Renal cortical epithelial cell (primary cell): ENCODE measurements at regions not wholly inside any gene's neighbourhood (a gene's known extent, or its start where the extent isn't known, plus 50 kb on each side); places are given as distances from the start of the nearest gene placed in this dataset.
"Not testable (repeated sequence)": the region's sequence is repeated elsewhere in the genome, so short reads cannot be mapped to it uniquely, and the experiment has no call there.

Source experiments
- DNase-seq: peaks from one replicate; pipeline ENCODE4 v3.0.0-alpha.2; 2011; ENCODE audit warnings: low read depth

- DNase-seq: no peak
Observed at GRCh38 chr3:124635169-124635539, 95.1 kb upstream of the UMPS start.

GRCh38 chr3:124636101-124636862 lies 94.0 kb upstream of the UMPS start:
- no peak for DNase-seq

GRCh38 chr3:124636863-124637296 lies 93.4 kb upstream of the UMPS start:
- no peak for DNase-seq

- DNase-seq: no peak
Observed at GRCh38 chr3:124639406-124640237, 90.6 kb upstream of the UMPS start.

- DNase-seq: no peak
Observed at GRCh38 chr3:124640635-124641306, 89.5 kb upstream of the UMPS start.

- DNase-seq: no peak
Observed at GRCh38 chr3:124643453-124643852, 86.8 kb upstream of the UMPS start.

- DNase-seq: not testable (repeated sequence)
Observed at GRCh38 chr3:124646186-124646585, 84.1 kb upstream of the UMPS start.

- DNase-seq: no peak
Observed at GRCh38 chr3:124648551-124648950, 81.7 kb upstream of the UMPS start.

GRCh38 chr3:124650798-124651197 lies 79.5 kb upstream of the UMPS start:
- DNase-seq: no peak

- not testable (repeated sequence) for DNase-seq
Observed at GRCh38 chr3:124651416-124651815, 78.8 kb upstream of the UMPS start.

- no peak for DNase-seq
Observed at GRCh38 chr3:124652009-124652408, 78.2 kb upstream of the UMPS start.

- DNase-seq: no peak
Observed at GRCh38 chr3:124653071-124653796, 77.0 kb upstream of the UMPS start.

- no peak for DNase-seq
Observed at GRCh38 chr3:124653797-124654469, 76.3 kb upstream of the UMPS start.

GRCh38 chr3:124654470-124654845 lies 75.8 kb upstream of the UMPS start:
- peak; percentile 15 for DNase-seq

GRCh38 chr3:124656531-124656930 lies 73.7 kb upstream of the UMPS start:
- no peak for DNase-seq

GRCh38 chr3:124657138-124657537 lies 73.1 kb upstream of the UMPS start:
- DNase-seq: no peak

GRCh38 chr3:124658270-124658669 lies 72.0 kb upstream of the UMPS start:
- no peak for DNase-seq

- DNase-seq: no peak
Observed at GRCh38 chr3:124659175-124659574, 71.1 kb upstream of the UMPS start.

GRCh38 chr3:124660599-124660998 lies 69.7 kb upstream of the UMPS start:
- no peak for DNase-seq

GRCh38 chr3:124663690-124664089 lies 66.6 kb upstream of the UMPS start:
- no peak for DNase-seq

- DNase-seq: peak; percentile 77
Observed at GRCh38 chr3:124664804-124665203, 65.4 kb upstream of the UMPS start.
